K562 (cell line): ENCODE measurements at regions not wholly inside any gene's neighbourhood (a gene's known extent, or its start where the extent isn't known, plus 50 kb on each side); places are given as distances from the start of the nearest gene placed in this dataset.

Experiments used
- ATAC-seq: fragments of 200-7000 bp; cut with Tn5 transposase; 3 replicates; pipeline ENCODE4 v1.9.1; 2020; ENCODE audit warnings: moderate library complexity
- BruUV-seq: library from RNA; stranded (reverse); fragments of 400-500 nt; replicated peaks from 2 replicates; lab custom pipeline; 2021; lab: Mats Ljungman, UMichigan
- CTCF ChIA-PET: fragments of 300-600 bp; formaldehyde crosslinking; extraction: SDS; loops from one replicate; lab custom pipeline; 2021; ENCODE audit warnings: low intra/inter-chr PET ratio; lab: Yijun Ruan, JAX
- POLR2A ChIA-PET: fragments of 300-600, 350-650 bp; sonication (Branson Sonifier 250); formaldehyde crosslinking; extraction: SDS; loops from one replicate; lab custom pipeline; 2021; ENCODE audit warnings: antibody characterized with exemption, inconsistent platforms; lab: Yijun Ruan, JAX
- DNase-seq, 4 experiments: peaks; one replicate each; pipeline versions ENCODE4 v3.0.0 to v3.0.0-alpha.2; 2011 to 2018; ENCODE audit warnings: low spot score in 3 of 4, mixed read lengths in 3 of 4; ENCODE audit errors: extremely low read depth in 1 of 4
- FAIRE-seq: peaks from 2 replicates; lab custom pipeline; 2011; peaks lifted over from hg19 to GRCh38; lab: Jason Lieb, UNC
- H2AFZ ChIP-seq: 2 replicates; pipeline ENCODE4 v1.6.0; 2011; ENCODE audit warnings: low read depth, low read length, control low read depth, inconsistent platforms
- H3K27ac ChIP-seq: fragments of 200-600 bp; 3 replicates; pipeline ENCODE4 v1.8.0; 2011; ENCODE audit warnings: low read depth, mild to moderate bottlenecking, control low read depth, inconsistent platforms, low read length, moderate library complexity, mixed read lengths; ENCODE audit errors: extremely low read depth
- H3K27me3 ChIP-seq, 2 experiments: fragments of 300-600 bp in 1 of 2; 2 replicates in 1 of 2; 3 replicates in 1 of 2; pipeline versions ENCODE4 v1.6.0 to v1.8.0; 2011; ENCODE audit warnings: inconsistent platforms in 2 of 2, low read length in 2 of 2, mild to moderate bottlenecking in 1 of 2, mixed read lengths in 1 of 2, moderate library complexity in 1 of 2; ENCODE audit not compliant: control insufficient read depth in 2 of 2, insufficient read depth in 2 of 2
- H3K36me3 ChIP-seq: fragments of 300-600 bp; 3 replicates; pipeline ENCODE4 v1.8.0; 2011; ENCODE audit warnings: mild to moderate bottlenecking, low read length, inconsistent platforms; ENCODE audit not compliant: control insufficient read depth, insufficient read depth
- H3K4me1 ChIP-seq, 2 experiments: fragments of 200-600 bp in 1 of 2; replicated peaks in 1 of 2; 2 replicates in 1 of 2; 3 replicates in 1 of 2; pipeline versions ENCODE4 v1.5.1 to v1.8.0; 2011; ENCODE audit warnings: inconsistent platforms in 2 of 2, low read length in 2 of 2, mild to moderate bottlenecking in 1 of 2, mixed read lengths in 1 of 2, moderate library complexity in 1 of 2; ENCODE audit not compliant: control insufficient read depth in 2 of 2, insufficient read depth in 2 of 2
- H3K4me2 ChIP-seq: 2 replicates; pipeline ENCODE4 v1.6.1; 2011; ENCODE audit warnings: low read length, control low read depth, inconsistent platforms, mixed read lengths; ENCODE audit not compliant: insufficient read depth
- H3K4me3 ChIP-seq: fragments of 200-600 bp; sonication (generic), shearing (Covaris generic); 2 replicates; pipeline ENCODE4 v1.5.1; 2016; ENCODE audit warnings: control low read depth, inconsistent platforms
- H3K79me2 ChIP-seq: fragments of 200-600 bp; 3 replicates; pipeline ENCODE4 v1.8.0; 2011; ENCODE audit warnings: low read length, inconsistent platforms; ENCODE audit not compliant: control insufficient read depth, insufficient read depth
- H3K9ac ChIP-seq, 2 experiments: 2 replicates each; pipeline versions ENCODE4 v1.6.0 to v1.6.1; 2011; ENCODE audit warnings: low read depth in 2 of 2, low read length in 2 of 2, control low read depth in 1 of 2, inconsistent platforms in 1 of 2, mild to moderate bottlenecking in 1 of 2, mixed read lengths in 1 of 2; ENCODE audit not compliant: insufficient read depth in 1 of 2
- H3K9me1 ChIP-seq: one replicate; pipeline ENCODE4 v1.6.0; 2011; ENCODE audit warnings: inconsistent platforms, mild to moderate bottlenecking, low read length, moderate library complexity; ENCODE audit not compliant: control insufficient read depth, insufficient read depth
- H3K9me3 ChIP-seq: replicated peaks from 2 replicates; pipeline ENCODE4 v1.5.1; 2011; ENCODE audit warnings: low read depth, low read length, inconsistent platforms; ENCODE audit not compliant: control insufficient read depth, insufficient read depth
- H4K20me1 ChIP-seq: replicated peaks from 2 replicates; pipeline ENCODE4 v1.6.1; 2011; ENCODE audit warnings: low read length, inconsistent platforms, mixed read lengths; ENCODE audit not compliant: control insufficient read depth, insufficient read depth
- ID3 ChIP-seq, 2 experiments: fragments of 250-450 bp in 1 of 2; fragments of 450-650 bp in 1 of 2; sonication (Bioruptor Pico) in 1 of 2; IDR thresholded peaks; 2 replicates each; pipeline versions ENCODE4 v1.6.1 to v1.8.0; 2016 to 2021; ENCODE audit warnings: mild to moderate bottlenecking in 2 of 2, moderate library complexity in 2 of 2, missing compliant biosample characterization in 1 of 2, missing genetic modification characterization in 1 of 2
- KHSRP ChIP-seq: fragments of 450-650 bp; IDR thresholded peaks from 2 replicates; pipeline ENCODE4 v1.6.1; 2017
- NR0B1 ChIP-seq: fragments of 450-650 bp; IDR thresholded peaks from one replicate; pipeline ENCODE4 v1.6.1; 2018; ENCODE audit warnings: mild to moderate bottlenecking, moderate library complexity; ENCODE audit not compliant: partially characterized antibody
- ZNF324 ChIP-seq: fragments of 250-450 bp; sonication (Bioruptor Pico); IDR thresholded peaks from 2 replicates; pipeline ENCODE4 v1.4.0; 2020; ENCODE audit warnings: mild to moderate bottlenecking
- ZNF696 ChIP-seq: fragments of 250-450 bp; sonication (Bioruptor Pico); conservative IDR thresholded peaks from 2 replicates; pipeline ENCODE4 v1.4.0; 2020; ENCODE audit warnings: mild to moderate bottlenecking, moderate library complexity
- WGBS: fragments of 100-300 bp; shearing (Covaris generic); methylation state at CpG from one replicate; pipeline ENCODE4 v1.1.6; 2016; ENCODE audit warnings: low coverage, mixed read lengths; ENCODE audit not compliant: insufficient coverage; ENCODE audit errors: missing lambda C conversion rate; 5-methylcytosine and 5-hydroxymethylcytosine counted together
- in situ Hi-C: fragments of 300-500 bp; cut with MboI; formaldehyde crosslinking; loops from 4 replicates; pipeline ENCODE4 v1.15.0; 2018; ENCODE audit warnings: inconsistent platforms, mixed read lengths
- intact Hi-C: fragments of 100-400 bp; cut with micrococcal nuclease; formaldehyde crosslinking; loops from 2 replicates; pipeline ENCODE4 v1.14.2; 2022

DNA sequence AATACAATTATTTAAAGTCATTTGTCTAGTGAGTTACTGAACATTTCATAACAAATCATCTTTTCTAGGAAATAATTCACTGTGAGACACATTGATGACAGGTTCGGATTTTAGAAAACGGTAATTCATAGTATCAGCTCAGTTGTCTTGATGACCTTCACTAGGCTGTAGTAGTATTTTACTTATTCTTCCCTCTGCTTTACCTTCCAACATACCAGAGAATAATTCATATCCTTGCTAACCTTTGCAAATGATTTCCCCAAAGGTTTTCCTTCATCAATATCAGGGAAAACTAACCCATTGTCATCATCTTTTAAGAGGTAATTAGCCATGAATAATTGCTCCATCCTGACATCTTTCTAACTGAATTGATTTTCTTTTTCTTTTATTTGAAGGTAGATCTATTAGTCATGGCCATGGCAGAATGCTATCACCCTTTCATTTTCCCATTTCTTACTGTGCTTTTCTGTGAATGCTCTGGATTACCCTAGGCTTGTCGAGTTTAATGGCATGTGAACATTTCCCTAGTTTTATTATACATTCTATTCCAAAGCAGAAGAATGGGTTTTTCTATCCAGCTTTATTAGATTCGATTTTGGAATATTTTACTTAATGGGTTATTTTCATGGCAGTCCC is 299.2 kb downstream of the OLFM4 start:
- ChIA-PET POLR2A (no interaction called here), CTCF (no interaction called here)
- Histone ChIP-seq H3K4me2 (no peak overlapping the region), H3K4me3 (no peak overlapping the region), H3K9me1 (no peaks in the 10 kb centered on the region), H3K9ac (no peak overlapping the region), H3K9me3 (no peaks in the 10 kb centered on the region), H3K4me1 (no peaks in the 10 kb centered on the region), H3K36me3 (no peaks in the 10 kb centered on the region), H2AFZ (no peak overlapping the region), H3K79me2 (no peaks in the 10 kb centered on the region), H4K20me1 (no peaks in the 10 kb centered on the region), H3K27ac (no peak overlapping the region), H3K27me3 (no peaks in the 10 kb centered on the region)
- intact Hi-C loops = no loop called here
- no peak for TF ChIP-seq ZNF324 (CRISPR knock-in tag)
- no peak for TF ChIP-seq ID3 (CRISPR knock-in tag; IDR thresholded peaks at IDR 0.05)
- TF ChIP-seq ID3 (tag; IDR thresholded peaks at IDR 0.05) = no peak
- WGBS = 0% methylated on average over 4 of the region's 4 CpGs
- DNase-seq = no peak
- FAIRE-seq = no peak
- in situ Hi-C loops = no loop called here
- no TSS peak for BruUV-seq
- no peak for ATAC-seq

DNA sequence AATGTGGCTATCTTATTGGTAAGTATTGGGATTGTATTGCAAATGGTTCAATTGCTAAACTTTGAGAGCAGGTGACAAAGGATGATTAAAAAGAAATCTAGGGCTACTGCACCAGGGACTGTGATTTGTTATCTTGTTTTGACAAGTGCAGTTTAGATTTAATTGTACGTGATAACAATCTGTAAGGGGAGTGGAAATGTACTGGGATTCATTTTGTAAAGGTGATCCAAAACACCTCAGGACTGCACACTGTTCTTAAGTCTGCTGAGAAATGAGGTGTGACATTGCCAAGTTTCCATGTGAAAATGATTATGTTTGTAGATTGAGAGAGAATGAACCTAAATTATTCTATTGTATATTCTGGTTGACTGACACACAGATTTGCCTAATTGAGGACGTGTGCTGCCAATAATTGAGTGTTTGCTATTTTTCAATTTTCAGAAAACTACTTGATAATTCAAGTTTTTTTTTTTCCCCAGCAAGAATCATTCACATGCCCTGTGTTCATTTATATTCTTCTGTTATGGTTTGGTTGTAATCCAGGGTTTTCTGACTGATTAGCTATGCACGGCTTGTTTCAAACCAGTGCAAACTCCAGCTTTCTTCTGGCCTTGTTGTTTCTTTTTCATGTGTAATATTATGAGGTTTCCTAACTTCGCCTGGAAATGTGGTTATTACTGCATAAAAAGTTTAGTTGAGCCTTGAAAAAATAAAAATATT is 308.0 kb downstream of the OLFM4 start:
- no peak overlapping the region for H3K9ac ChIP-seq
- 0% methylated on average over 4 of the region's 4 CpGs for WGBS
- no peaks in the 10 kb centered on the region for H3K9me1 ChIP-seq

More for the DNA sequence above, 308.0 kb downstream of the OLFM4 start:
- no peak for TF ChIP-seq NR0B1
- TF ChIP-seq ZNF696 (CRISPR knock-in tag) = no peak
- no peak for TF ChIP-seq KHSRP
- Histone ChIP-seq H4K20me1 (no peaks in the 10 kb centered on the region), H3K79me2 (no peaks in the 10 kb centered on the region), H2AFZ (no peak overlapping the region), H3K4me1 (no peaks in the 10 kb centered on the region), H3K4me2 (no peak overlapping the region), H3K27ac (no peak overlapping the region), H3K9me3 (no peaks in the 10 kb centered on the region), H3K36me3 (no peaks in the 10 kb centered on the region), H3K4me3 (no peak overlapping the region), H3K27me3 (no peaks in the 10 kb centered on the region)
- in situ Hi-C loops (no loop called here), intact Hi-C loops (no loop called here)
- no peak for DNase-seq
- no TSS peak for BruUV-seq
- POLR2A ChIA-PET = no interaction called here
- CTCF ChIA-PET = no interaction called here
- ATAC-seq = no peak
- FAIRE-seq = no peak
